ENCODE measurements at regions not wholly inside any gene's neighbourhood (a gene's known extent, or its start where the extent isn't known, plus 50 kb on each side); places are given as distances from the start of the nearest gene placed in this dataset.

DNA sequence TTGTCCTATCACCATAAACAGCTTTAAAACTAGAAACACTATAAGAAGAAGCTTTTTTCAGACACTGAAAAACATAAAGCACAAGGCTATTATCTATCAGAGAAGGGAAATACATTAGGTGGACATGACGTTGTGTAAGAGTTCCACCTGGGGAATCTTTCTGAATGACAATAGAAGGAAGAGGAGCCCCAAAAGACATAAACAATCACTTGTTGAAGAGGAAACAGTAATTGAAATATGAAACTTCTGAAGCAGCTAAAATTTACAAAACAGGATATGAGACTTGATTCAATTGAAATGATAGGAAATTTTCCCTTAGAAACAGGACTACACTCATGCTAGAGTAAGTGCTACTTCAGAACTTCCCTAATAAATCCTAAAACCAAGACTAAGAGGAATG, 933.6 kb downstream of the EFNA5 start:
- no peak for TF ChIP-seq ZFX (IDR thresholded peaks at IDR 0.05)
- TF ChIP-seq, protein P1, sequence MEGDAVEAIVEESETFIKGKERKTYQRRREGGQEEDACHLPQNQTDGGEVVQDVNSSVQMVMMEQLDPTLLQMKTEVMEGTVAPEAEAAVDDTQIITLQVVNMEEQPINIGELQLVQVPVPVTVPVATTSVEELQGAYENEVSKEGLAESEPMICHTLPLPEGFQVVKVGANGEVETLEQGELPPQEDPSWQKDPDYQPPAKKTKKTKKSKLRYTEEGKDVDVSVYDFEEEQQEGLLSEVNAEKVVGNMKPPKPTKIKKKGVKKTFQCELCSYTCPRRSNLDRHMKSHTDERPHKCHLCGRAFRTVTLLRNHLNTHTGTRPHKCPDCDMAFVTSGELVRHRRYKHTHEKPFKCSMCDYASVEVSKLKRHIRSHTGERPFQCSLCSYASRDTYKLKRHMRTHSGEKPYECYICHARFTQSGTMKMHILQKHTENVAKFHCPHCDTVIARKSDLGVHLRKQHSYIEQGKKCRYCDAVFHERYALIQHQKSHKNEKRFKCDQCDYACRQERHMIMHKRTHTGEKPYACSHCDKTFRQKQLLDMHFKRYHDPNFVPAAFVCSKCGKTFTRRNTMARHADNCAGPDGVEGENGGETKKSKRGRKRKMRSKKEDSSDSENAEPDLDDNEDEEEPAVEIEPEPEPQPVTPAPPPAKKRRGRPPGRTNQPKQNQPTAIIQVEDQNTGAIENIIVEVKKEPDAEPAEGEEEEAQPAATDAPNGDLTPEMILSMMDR (conservative IDR thresholded peaks at IDR 0.05), result no peak

DNA sequence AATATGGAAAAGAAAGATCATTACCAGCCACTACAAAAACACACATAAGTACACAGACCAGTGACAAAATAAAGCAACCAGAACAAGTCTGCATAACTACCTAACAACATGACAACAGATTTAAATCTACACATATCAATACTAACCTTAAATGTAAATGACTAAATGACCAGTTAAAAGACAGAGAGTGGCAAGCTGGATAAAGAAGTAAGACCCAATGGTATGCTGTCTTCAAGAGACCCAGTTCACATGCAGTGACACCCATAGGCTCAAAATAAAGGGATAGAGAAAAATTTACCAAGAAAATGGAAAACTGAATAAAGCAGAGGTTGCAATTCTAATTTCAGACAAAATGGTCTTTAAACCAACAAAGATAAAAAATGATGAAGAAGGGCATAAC, 938.1 kb downstream of the EFNA5 start:
- no peak for TF ChIP-seq ZFX (IDR thresholded peaks at IDR 0.05)
- TF ChIP-seq, protein P1 (conservative IDR thresholded peaks at IDR 0.05), result no peak

More for the DNA sequence above, 933.6 kb downstream of the EFNA5 start:
- no peak overlapping the region for H3K27ac ChIP-seq

GRCh38 chr5:106730912-106731311, 939.8 kb downstream of the EFNA5 start:
- H3K27ac ChIP-seq, result no peak overlapping the region
- TF ChIP-seq, protein P1 (conservative IDR thresholded peaks at IDR 0.05), result no peak
- no peak for TF ChIP-seq ZFX (IDR thresholded peaks at IDR 0.05)

More for the DNA sequence above, 938.1 kb downstream of the EFNA5 start:
- no peak overlapping the region for H3K27ac ChIP-seq

GRCh38 chr5:106730506-106730905, 940.2 kb downstream of the EFNA5 start:
- no peak overlapping the region for H3K27ac ChIP-seq
- no peak for TF ChIP-seq ZFX (IDR thresholded peaks at IDR 0.05)
- TF ChIP-seq, protein P1 (conservative IDR thresholded peaks at IDR 0.05), result no peak

GRCh38 chr5:106728208-106728607, 942.5 kb downstream of the EFNA5 start:
- no peak overlapping the region for H3K27ac ChIP-seq
- TF ChIP-seq ZFX (IDR thresholded peaks at IDR 0.05), result no peak
- TF ChIP-seq, protein P1 (conservative IDR thresholded peaks at IDR 0.05), result no peak

DNA sequence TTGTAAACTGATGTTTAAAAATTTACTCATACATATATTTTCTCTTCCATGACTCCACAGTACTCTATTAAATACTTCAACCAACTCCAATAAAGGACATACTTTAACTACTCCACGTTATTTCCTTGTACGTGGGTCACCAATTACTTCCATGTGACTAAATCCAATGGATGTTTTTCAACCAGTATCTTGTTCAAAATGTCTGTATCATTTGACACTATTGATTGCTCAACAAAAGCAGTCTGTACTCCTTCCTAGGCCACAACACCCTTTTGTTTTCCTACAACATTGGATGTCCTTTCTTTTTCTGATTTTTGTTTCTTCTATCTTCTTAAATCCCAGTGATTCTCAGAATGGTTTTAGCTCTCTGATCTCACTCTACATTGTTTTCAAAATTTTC, 943.7 kb downstream of the EFNA5 start:
- TF ChIP-seq, protein P1 (conservative IDR thresholded peaks at IDR 0.05), result no peak
- TF ChIP-seq ZFX (IDR thresholded peaks at IDR 0.05), result no peak
- H3K27ac ChIP-seq, result no peak overlapping the region

GRCh38 chr5:106720367-106720766, 950.4 kb downstream of the EFNA5 start:
- no peak overlapping the region for H3K27ac ChIP-seq
- no peak for TF ChIP-seq ZFX (IDR thresholded peaks at IDR 0.05)
- TF ChIP-seq, protein P1 (conservative IDR thresholded peaks at IDR 0.05), result no peak
